Panc1 (cell line): ENCODE measurements at regions not wholly inside any gene's neighbourhood (a gene's known extent, or its start where the extent isn't known, plus 50 kb on each side); places are given as distances from the start of the nearest gene placed in this dataset.

Experiments used
- CTCF ChIP-seq: fragments of 450-650 bp; IDR thresholded peaks from 2 replicates; pipeline ENCODE4 v1.5.1; 2017; ENCODE audit warnings: mild to moderate bottlenecking
- TCF7L2 ChIP-seq: IDR thresholded peaks from 2 replicates; pipeline ENCODE4 v1.6.1; 2011; ENCODE audit warnings: mild to moderate bottlenecking, low read depth, low read length, inconsistent platforms
- TF ChIP-seq, protein P1 (sequence below), 2 experiments: IDR thresholded peaks; 2 replicates each; pipeline ENCODE4 v1.6.1; 2011 to 2012; ENCODE audit warnings: low read depth in 2 of 2, control low read depth in 1 of 2, low read length in 1 of 2, mild to moderate bottlenecking in 1 of 2, moderate library complexity in 1 of 2; ENCODE audit not compliant: insufficient read depth in 1 of 2

GRCh38 chr5:167412556-167412955, 878.9 kb upstream of the WWC1 start:
- TF ChIP-seq CTCF (no peak), TCF7L2 (no peak)
- TF ChIP-seq, protein P1, sequence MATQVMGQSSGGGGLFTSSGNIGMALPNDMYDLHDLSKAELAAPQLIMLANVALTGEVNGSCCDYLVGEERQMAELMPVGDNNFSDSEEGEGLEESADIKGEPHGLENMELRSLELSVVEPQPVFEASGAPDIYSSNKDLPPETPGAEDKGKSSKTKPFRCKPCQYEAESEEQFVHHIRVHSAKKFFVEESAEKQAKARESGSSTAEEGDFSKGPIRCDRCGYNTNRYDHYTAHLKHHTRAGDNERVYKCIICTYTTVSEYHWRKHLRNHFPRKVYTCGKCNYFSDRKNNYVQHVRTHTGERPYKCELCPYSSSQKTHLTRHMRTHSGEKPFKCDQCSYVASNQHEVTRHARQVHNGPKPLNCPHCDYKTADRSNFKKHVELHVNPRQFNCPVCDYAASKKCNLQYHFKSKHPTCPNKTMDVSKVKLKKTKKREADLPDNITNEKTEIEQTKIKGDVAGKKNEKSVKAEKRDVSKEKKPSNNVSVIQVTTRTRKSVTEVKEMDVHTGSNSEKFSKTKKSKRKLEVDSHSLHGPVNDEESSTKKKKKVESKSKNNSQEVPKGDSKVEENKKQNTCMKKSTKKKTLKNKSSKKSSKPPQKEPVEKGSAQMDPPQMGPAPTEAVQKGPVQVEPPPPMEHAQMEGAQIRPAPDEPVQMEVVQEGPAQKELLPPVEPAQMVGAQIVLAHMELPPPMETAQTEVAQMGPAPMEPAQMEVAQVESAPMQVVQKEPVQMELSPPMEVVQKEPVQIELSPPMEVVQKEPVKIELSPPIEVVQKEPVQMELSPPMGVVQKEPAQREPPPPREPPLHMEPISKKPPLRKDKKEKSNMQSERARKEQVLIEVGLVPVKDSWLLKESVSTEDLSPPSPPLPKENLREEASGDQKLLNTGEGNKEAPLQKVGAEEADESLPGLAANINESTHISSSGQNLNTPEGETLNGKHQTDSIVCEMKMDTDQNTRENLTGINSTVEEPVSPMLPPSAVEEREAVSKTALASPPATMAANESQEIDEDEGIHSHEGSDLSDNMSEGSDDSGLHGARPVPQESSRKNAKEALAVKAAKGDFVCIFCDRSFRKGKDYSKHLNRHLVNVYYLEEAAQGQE (IDR thresholded peaks at IDR 0.05; ENCODE audit: insufficient read depth in 1 of 2, low read depth in 2 of 2, low read length in 1 of 2): no peak
